NB4 (cell line): ENCODE measurements at regions not wholly inside any gene's neighbourhood (a gene's known extent, or its start where the extent isn't known, plus 50 kb on each side); places are given as distances from the start of the nearest gene placed in this dataset.

Experiments used
- POLR2A ChIP-seq: IDR thresholded peaks from 2 replicates; pipeline ENCODE4 v1.6.1; 2011; ENCODE audit warnings: mild to moderate bottlenecking; ENCODE audit not compliant: insufficient read length; ENCODE audit errors: extremely low read depth
- TF ChIP-seq, protein P1 (sequence below): IDR thresholded peaks from one replicate; pipeline ENCODE4 v1.5.1; 2012; ENCODE audit warnings: low read depth, low read length

DNA sequence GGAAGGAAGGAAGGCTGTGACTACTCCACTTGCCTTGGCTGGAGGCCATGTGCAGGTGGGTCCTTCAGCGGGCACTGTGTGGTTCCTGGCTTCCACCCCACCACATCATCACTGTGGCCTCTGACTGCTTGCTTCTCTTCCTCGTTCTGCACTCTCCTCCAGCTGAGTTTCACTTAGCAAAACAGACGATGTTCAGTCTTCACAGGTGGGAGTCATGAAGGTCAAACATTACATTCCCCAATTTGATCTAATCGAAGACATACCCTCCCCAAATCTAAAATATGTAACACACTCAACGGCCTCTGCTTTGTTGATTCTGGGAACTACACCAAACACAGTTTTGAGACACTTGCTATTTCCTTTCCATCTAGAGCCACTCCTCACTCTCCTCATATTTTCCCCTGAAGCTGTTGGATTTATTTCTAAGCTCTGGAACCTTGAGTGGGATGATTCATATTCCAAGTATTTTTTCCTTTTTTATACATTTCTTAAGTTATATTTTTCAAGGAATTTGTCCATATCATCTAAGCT, 132.5 kb upstream of the FOXA2 start:
- no peak for TF ChIP-seq POLR2A
- TF ChIP-seq, protein P1, sequence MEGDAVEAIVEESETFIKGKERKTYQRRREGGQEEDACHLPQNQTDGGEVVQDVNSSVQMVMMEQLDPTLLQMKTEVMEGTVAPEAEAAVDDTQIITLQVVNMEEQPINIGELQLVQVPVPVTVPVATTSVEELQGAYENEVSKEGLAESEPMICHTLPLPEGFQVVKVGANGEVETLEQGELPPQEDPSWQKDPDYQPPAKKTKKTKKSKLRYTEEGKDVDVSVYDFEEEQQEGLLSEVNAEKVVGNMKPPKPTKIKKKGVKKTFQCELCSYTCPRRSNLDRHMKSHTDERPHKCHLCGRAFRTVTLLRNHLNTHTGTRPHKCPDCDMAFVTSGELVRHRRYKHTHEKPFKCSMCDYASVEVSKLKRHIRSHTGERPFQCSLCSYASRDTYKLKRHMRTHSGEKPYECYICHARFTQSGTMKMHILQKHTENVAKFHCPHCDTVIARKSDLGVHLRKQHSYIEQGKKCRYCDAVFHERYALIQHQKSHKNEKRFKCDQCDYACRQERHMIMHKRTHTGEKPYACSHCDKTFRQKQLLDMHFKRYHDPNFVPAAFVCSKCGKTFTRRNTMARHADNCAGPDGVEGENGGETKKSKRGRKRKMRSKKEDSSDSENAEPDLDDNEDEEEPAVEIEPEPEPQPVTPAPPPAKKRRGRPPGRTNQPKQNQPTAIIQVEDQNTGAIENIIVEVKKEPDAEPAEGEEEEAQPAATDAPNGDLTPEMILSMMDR: no peak
